ENCODE measurements at regions not wholly inside any gene's neighbourhood (a gene's known extent, or its start where the extent isn't known, plus 50 kb on each side); places are given as distances from the start of the nearest gene placed in this dataset.

DNA sequence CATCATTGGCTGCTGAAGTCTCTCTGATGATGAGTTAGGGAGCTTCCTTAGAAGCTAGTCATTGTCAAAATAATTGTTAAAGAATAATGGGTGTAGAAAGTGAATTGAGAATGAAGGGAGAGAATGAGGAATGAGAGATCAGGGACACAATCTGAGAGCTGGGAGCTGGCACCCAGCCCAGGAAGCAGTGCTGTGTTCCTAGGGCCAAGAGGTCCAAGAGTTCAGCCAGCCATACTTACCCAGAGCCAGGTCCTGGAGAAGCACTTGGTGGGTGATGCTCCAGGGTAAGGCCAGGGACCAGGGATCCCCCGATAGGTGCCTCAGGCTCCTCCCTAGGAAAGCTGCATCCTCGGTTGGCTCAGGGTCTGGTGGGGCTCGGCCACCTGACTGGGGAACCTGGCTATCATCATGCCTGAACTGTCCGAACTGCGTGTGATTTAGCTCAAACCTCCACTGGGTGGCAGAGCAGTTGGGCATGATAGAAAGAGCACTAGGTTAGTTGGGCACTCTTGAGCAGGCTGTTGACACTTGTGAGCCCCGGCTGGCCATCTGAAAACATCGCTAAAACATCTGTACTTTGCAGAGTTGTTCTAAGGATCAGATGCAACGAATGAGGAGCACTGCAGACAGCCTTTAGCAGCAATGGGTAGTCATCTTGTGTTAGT is 123.9 kb upstream of the NCAM1 start:
- TF ChIP-seq, protein P1, sequence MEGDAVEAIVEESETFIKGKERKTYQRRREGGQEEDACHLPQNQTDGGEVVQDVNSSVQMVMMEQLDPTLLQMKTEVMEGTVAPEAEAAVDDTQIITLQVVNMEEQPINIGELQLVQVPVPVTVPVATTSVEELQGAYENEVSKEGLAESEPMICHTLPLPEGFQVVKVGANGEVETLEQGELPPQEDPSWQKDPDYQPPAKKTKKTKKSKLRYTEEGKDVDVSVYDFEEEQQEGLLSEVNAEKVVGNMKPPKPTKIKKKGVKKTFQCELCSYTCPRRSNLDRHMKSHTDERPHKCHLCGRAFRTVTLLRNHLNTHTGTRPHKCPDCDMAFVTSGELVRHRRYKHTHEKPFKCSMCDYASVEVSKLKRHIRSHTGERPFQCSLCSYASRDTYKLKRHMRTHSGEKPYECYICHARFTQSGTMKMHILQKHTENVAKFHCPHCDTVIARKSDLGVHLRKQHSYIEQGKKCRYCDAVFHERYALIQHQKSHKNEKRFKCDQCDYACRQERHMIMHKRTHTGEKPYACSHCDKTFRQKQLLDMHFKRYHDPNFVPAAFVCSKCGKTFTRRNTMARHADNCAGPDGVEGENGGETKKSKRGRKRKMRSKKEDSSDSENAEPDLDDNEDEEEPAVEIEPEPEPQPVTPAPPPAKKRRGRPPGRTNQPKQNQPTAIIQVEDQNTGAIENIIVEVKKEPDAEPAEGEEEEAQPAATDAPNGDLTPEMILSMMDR (IDR thresholded peaks at IDR 0.05), result no peak
- TF ChIP-seq POLR2A (IDR thresholded peaks at IDR 0.05), result no peak

All from testis (tissue), 2 donors.